Neural cell (in vitro differentiated cells): ENCODE measurements at regions not wholly inside any gene's neighbourhood (a gene's known extent, or its start where the extent isn't known, plus 50 kb on each side); places are given as distances from the start of the nearest gene placed in this dataset.

Experiments used
- H2AFZ ChIP-seq: fragments of 200-600, 300-800 bp; sonication (generic), shearing (Covaris generic); 2 replicates; pipeline ENCODE4 v1.6.0; 2014; ENCODE audit warnings: low read depth, mild to moderate bottlenecking, antibody characterized with exemption, low read length, moderate library complexity
- H3F3A ChIP-seq: fragments of 200-600 bp; shearing (Covaris generic); 2 replicates; pipeline ENCODE4 v1.6.1; 2016; ENCODE audit warnings: mild to moderate bottlenecking, moderate library complexity, mixed read lengths, antibody characterized with exemption, low read length; ENCODE audit not compliant: insufficient read depth, poor library complexity, severe bottlenecking
- H3K27ac ChIP-seq: fragments of 200-600, 300-800 bp; sonication (generic), shearing (Covaris generic); 2 replicates; pipeline ENCODE4 v1.5.1; 2014; ENCODE audit warnings: mild to moderate bottlenecking, low read length, moderate library complexity
- H3K27me3 ChIP-seq: fragments of 300-800, 200-600 bp; sonication (generic), shearing (Covaris generic); 2 replicates; pipeline ENCODE4 v1.6.0; 2014; ENCODE audit warnings: mild to moderate bottlenecking, low read depth, low read length, moderate library complexity; ENCODE audit not compliant: insufficient read depth
- H3K36me3 ChIP-seq: fragments of 300-800, 200-600 bp; sonication (generic), shearing (Covaris generic); 2 replicates; pipeline ENCODE4 v1.5.1; 2014; ENCODE audit warnings: mild to moderate bottlenecking, antibody characterized with exemption, low read length, moderate library complexity; ENCODE audit not compliant: insufficient read depth
- H3K4me2 ChIP-seq: fragments of 300-800, 200-600 bp; sonication (generic), shearing (Covaris generic); 2 replicates; pipeline ENCODE4 v1.6.0; 2014; ENCODE audit warnings: mild to moderate bottlenecking, low read length
- H3K4me3 ChIP-seq: fragments of 300-800, 200-600 bp; sonication (generic), shearing (Covaris generic); 2 replicates; pipeline ENCODE4 v1.5.1; 2014; ENCODE audit warnings: mild to moderate bottlenecking, low read length, moderate library complexity
- H3K79me2 ChIP-seq: fragments of 200-600 bp; shearing (Covaris generic); replicated peaks from 2 replicates; pipeline ENCODE4 v1.6.0; 2014; ENCODE audit warnings: mild to moderate bottlenecking, low read length, moderate library complexity; ENCODE audit not compliant: insufficient read depth
- H3K9ac ChIP-seq: fragments of 300-800, 200-600 bp; sonication (generic), shearing (Covaris generic); 2 replicates; pipeline ENCODE4 v1.6.1; 2016; ENCODE audit warnings: mild to moderate bottlenecking, low read length, mixed read lengths
- H3K9me2 ChIP-seq: fragments of 200-600 bp; shearing (Covaris generic); 2 replicates; pipeline ENCODE4 v1.6.1; 2016; ENCODE audit warnings: mild to moderate bottlenecking, low read length, mixed read lengths; ENCODE audit not compliant: insufficient read depth
- H3K9me3 ChIP-seq: fragments of 200-600, 300-800 bp; sonication (generic), shearing (Covaris generic); 2 replicates; pipeline ENCODE4 v1.6.1; 2016; ENCODE audit warnings: mild to moderate bottlenecking, mixed run types, low read length, moderate library complexity, mixed read lengths
- H4K20me1 ChIP-seq: fragments of 200-600 bp; shearing (Covaris generic); 2 replicates; pipeline ENCODE4 v1.6.1; 2016; ENCODE audit warnings: mild to moderate bottlenecking, mixed run types; ENCODE audit not compliant: insufficient read depth
- EP300 ChIP-seq: fragments of 450-650 bp; conservative IDR thresholded peaks from 2 replicates; pipeline ENCODE4 v1.6.1; 2014; ENCODE audit warnings: antibody characterized with exemption, mild to moderate bottlenecking, moderate library complexity; ENCODE audit not compliant: poor library complexity, severe bottlenecking
- EZH2 ChIP-seq: fragments of 200-600, 300-800 bp; shearing (Covaris generic), sonication (generic); IDR thresholded peaks from 2 replicates; pipeline ENCODE4 v1.6.1; 2014; ENCODE audit warnings: antibody characterized with exemption, low read length, borderline replicate concordance, mild to moderate bottlenecking; ENCODE audit not compliant: insufficient read depth, poor library complexity, severe bottlenecking
- MXI1 ChIP-seq: fragments of 450-650 bp; conservative IDR thresholded peaks from 2 replicates; pipeline ENCODE4 v1.6.1; 2014; ENCODE audit warnings: antibody characterized with exemption, mild to moderate bottlenecking; ENCODE audit not compliant: poor library complexity, severe bottlenecking
- POLR2AphosphoS5 ChIP-seq: IDR thresholded peaks from 2 replicates; pipeline ENCODE4 v1.6.1; 2012
- RAD21 ChIP-seq: fragments of 450-650 bp; conservative IDR thresholded peaks from 2 replicates; pipeline ENCODE4 v1.6.1; 2014; ENCODE audit warnings: antibody characterized with exemption, mild to moderate bottlenecking, moderate library complexity
- SMC3 ChIP-seq: fragments of 450-650 bp; conservative IDR thresholded peaks from 2 replicates; pipeline ENCODE4 v1.6.1; 2014; ENCODE audit warnings: antibody characterized with exemption, mild to moderate bottlenecking, moderate library complexity; ENCODE audit not compliant: poor library complexity
- TAF1 ChIP-seq: IDR thresholded peaks from 2 replicates; pipeline ENCODE4 v1.6.1; 2012; ENCODE audit warnings: low read depth
- TF ChIP-seq, protein P1 (sequence below): fragments of 450-650 bp; IDR thresholded peaks from 2 replicates; pipeline ENCODE4 v1.5.1; 2014; ENCODE audit warnings: antibody characterized with exemption, mild to moderate bottlenecking, moderate library complexity; ENCODE audit not compliant: poor library complexity, severe bottlenecking
- TF ChIP-seq, protein P2 (sequence below): IDR thresholded peaks from 2 replicates; pipeline ENCODE4 v1.6.1; 2012; ENCODE audit warnings: borderline replicate concordance

DNA sequence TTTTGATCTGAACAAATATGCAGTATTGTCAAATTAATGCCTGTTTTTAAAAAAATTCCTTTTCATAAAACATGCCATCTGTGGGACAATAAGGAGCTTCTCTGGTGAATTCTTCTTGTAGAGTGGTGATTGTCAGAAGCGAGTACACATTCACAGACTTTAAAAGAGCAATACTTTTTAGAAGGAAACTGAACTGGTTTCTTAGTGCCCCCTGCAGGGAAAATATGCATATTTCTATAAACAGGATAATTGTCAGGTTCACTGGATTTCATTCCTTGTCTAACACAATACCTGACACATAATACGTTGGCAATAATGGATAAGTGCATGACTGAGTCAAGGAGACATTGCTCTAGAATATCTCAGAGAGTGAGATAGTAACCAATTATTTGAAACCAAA is 133.7 kb downstream of the KIF4B start:
- no peak for TF ChIP-seq EP300
- TF ChIP-seq, protein P1, sequence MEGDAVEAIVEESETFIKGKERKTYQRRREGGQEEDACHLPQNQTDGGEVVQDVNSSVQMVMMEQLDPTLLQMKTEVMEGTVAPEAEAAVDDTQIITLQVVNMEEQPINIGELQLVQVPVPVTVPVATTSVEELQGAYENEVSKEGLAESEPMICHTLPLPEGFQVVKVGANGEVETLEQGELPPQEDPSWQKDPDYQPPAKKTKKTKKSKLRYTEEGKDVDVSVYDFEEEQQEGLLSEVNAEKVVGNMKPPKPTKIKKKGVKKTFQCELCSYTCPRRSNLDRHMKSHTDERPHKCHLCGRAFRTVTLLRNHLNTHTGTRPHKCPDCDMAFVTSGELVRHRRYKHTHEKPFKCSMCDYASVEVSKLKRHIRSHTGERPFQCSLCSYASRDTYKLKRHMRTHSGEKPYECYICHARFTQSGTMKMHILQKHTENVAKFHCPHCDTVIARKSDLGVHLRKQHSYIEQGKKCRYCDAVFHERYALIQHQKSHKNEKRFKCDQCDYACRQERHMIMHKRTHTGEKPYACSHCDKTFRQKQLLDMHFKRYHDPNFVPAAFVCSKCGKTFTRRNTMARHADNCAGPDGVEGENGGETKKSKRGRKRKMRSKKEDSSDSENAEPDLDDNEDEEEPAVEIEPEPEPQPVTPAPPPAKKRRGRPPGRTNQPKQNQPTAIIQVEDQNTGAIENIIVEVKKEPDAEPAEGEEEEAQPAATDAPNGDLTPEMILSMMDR: peak; percentile 31
- H3F3A ChIP-seq: no peaks in the 10 kb centered on the region
- no peaks in the 10 kb centered on the region for H3K9me2 ChIP-seq
- no peak overlapping the region for H2AFZ ChIP-seq
- H4K20me1 ChIP-seq: no peaks in the 10 kb centered on the region
- H3K9me3 ChIP-seq: no peaks in the 10 kb centered on the region
- no peaks in the 10 kb centered on the region for H3K79me2 ChIP-seq
- no peak overlapping the region for H3K4me2 ChIP-seq
- no peak overlapping the region for H3K4me3 ChIP-seq
- H3K9ac ChIP-seq: no peak overlapping the region
- H3K27me3 ChIP-seq: no peaks in the 10 kb centered on the region
- H3K36me3 ChIP-seq: no peaks in the 10 kb centered on the region
- H3K27ac ChIP-seq: no peak overlapping the region

DNA sequence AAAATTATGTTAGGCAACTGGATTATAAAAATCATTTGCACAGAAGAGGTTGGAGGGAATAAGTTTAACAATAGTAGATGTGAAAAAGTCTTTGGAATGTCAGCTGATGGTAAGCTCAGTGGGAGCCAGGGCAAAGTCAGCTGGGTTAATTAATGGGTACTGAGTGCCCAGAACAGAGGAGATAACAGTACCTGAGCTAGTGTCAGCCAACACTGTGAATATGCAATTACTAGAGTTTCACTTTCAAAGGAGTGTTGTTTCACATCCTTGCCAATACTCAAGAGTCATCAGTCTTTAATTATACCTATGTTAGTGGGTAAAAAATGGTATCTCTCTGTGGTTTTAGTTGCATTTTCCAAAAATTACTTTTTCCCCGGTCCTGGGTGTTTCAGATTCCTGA is 135.1 kb downstream of the KIF4B start:
- H3K4me3 ChIP-seq: no peak overlapping the region
- no peak overlapping the region for H3K9ac ChIP-seq
- H3K9me3 ChIP-seq: no peaks in the 10 kb centered on the region
- H4K20me1 ChIP-seq: no peaks in the 10 kb centered on the region
- no peak overlapping the region for H3K27ac ChIP-seq
- no peaks in the 10 kb centered on the region for H3K27me3 ChIP-seq
- TF ChIP-seq, protein P2, sequence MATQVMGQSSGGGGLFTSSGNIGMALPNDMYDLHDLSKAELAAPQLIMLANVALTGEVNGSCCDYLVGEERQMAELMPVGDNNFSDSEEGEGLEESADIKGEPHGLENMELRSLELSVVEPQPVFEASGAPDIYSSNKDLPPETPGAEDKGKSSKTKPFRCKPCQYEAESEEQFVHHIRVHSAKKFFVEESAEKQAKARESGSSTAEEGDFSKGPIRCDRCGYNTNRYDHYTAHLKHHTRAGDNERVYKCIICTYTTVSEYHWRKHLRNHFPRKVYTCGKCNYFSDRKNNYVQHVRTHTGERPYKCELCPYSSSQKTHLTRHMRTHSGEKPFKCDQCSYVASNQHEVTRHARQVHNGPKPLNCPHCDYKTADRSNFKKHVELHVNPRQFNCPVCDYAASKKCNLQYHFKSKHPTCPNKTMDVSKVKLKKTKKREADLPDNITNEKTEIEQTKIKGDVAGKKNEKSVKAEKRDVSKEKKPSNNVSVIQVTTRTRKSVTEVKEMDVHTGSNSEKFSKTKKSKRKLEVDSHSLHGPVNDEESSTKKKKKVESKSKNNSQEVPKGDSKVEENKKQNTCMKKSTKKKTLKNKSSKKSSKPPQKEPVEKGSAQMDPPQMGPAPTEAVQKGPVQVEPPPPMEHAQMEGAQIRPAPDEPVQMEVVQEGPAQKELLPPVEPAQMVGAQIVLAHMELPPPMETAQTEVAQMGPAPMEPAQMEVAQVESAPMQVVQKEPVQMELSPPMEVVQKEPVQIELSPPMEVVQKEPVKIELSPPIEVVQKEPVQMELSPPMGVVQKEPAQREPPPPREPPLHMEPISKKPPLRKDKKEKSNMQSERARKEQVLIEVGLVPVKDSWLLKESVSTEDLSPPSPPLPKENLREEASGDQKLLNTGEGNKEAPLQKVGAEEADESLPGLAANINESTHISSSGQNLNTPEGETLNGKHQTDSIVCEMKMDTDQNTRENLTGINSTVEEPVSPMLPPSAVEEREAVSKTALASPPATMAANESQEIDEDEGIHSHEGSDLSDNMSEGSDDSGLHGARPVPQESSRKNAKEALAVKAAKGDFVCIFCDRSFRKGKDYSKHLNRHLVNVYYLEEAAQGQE: no peak
- H2AFZ ChIP-seq: no peak overlapping the region
- no peaks in the 10 kb centered on the region for H3K9me2 ChIP-seq
- H3K36me3 ChIP-seq: no peaks in the 10 kb centered on the region
- H3F3A ChIP-seq: no peaks in the 10 kb centered on the region
- H3K4me2 ChIP-seq: no peak overlapping the region
- no peaks in the 10 kb centered on the region for H3K79me2 ChIP-seq

DNA sequence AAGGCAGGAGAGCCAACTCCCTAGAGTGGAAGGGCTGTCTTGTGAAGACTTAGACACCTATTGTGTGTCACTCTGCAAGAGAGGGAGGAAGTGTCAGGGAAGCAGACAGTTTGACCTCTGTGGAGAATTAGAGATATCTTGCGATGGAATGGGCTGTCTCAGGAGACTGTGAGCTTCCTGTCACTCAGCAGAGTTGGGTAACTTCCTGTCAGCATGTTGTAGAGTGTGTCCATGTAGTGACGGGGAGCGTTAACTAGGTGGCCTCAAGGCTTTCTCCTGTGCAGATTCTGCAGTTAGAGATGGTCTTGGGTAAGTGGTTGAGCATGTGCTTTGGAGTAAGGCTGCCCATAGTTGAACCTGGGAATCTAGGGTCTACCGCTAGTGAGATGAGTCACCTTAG is 136.5 kb downstream of the KIF4B start:
- no peak overlapping the region for H3K4me2 ChIP-seq
- H3K9ac ChIP-seq: no peak overlapping the region
- H3K27me3 ChIP-seq: no peaks in the 10 kb centered on the region
- H2AFZ ChIP-seq: no peak overlapping the region
- H3K9me3 ChIP-seq: no peaks in the 10 kb centered on the region
- no peaks in the 10 kb centered on the region for H4K20me1 ChIP-seq
- no peak overlapping the region for H3K4me3 ChIP-seq
- H3K79me2 ChIP-seq: no peaks in the 10 kb centered on the region
- H3K36me3 ChIP-seq: no peaks in the 10 kb centered on the region
- H3F3A ChIP-seq: no peaks in the 10 kb centered on the region
- no peaks in the 10 kb centered on the region for H3K9me2 ChIP-seq
- TF ChIP-seq POLR2AphosphoS5 (no peak), SMC3 (no peak), RAD21 (no peak), MXI1 (no peak), EZH2 (no peak), TAF1 (no peak)
- TF ChIP-seq, protein P1: no peak
- H3K27ac ChIP-seq: no peak overlapping the region
